22Rv1 (cell line): ENCODE measurements at regions not wholly inside any gene's neighbourhood (a gene's known extent, or its start where the extent isn't known, plus 50 kb on each side); places are given as distances from the start of the nearest gene placed in this dataset.

Experiments
- H3K27ac ChIP-seq: fragments of 450-650 bp; 2 replicates; pipeline ENCODE4 v1.5.1; 2017
- ZFX ChIP-seq: fragments of 450-650 bp; IDR thresholded peaks from 2 replicates; pipeline ENCODE4 v1.6.1; 2017; ENCODE audit warnings: antibody characterized with exemption, borderline replicate concordance
- TF ChIP-seq, protein P1 (sequence below): fragments of 450-650 bp; IDR thresholded peaks from 2 replicates; pipeline ENCODE4 v1.5.1; 2017; ENCODE audit warnings: mild to moderate bottlenecking

DNA sequence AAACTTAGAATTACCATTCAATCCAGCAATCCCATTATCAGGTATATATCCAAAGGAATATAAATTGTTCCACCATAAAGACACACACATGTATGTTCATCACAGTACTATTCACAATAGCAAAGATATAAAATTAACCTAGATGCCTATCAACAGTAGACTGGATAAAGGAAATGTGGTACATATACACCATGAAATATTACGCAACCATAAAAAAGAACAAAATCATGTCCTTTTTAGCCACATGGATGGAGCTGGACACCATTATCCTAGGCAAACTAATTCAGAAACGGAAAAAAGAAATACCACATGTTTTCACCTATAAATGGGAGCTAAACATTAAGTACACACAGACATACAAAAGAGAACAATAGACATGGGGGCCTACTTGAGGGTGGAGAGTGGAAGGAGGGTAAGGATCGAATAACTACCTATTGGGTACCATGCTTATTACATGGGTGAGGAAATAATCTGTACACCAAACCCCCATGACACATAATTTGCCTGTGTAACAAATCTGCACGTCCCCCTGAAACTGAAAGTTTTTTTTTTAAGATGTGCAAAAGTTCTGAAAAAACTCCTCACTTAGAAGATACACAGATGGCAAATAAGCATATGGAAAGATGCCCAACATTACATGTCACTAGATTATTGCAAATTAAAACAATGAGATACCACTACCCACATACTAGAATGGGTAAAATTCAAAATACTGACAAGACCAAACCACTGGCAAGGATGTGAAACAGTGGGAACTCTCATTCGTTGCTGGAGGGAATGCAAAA, 313.0 kb upstream of the CD180 start:
- TF ChIP-seq ZFX = no peak
- TF ChIP-seq, protein P1, sequence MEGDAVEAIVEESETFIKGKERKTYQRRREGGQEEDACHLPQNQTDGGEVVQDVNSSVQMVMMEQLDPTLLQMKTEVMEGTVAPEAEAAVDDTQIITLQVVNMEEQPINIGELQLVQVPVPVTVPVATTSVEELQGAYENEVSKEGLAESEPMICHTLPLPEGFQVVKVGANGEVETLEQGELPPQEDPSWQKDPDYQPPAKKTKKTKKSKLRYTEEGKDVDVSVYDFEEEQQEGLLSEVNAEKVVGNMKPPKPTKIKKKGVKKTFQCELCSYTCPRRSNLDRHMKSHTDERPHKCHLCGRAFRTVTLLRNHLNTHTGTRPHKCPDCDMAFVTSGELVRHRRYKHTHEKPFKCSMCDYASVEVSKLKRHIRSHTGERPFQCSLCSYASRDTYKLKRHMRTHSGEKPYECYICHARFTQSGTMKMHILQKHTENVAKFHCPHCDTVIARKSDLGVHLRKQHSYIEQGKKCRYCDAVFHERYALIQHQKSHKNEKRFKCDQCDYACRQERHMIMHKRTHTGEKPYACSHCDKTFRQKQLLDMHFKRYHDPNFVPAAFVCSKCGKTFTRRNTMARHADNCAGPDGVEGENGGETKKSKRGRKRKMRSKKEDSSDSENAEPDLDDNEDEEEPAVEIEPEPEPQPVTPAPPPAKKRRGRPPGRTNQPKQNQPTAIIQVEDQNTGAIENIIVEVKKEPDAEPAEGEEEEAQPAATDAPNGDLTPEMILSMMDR = no peak
- no peak overlapping the region for H3K27ac ChIP-seq

DNA sequence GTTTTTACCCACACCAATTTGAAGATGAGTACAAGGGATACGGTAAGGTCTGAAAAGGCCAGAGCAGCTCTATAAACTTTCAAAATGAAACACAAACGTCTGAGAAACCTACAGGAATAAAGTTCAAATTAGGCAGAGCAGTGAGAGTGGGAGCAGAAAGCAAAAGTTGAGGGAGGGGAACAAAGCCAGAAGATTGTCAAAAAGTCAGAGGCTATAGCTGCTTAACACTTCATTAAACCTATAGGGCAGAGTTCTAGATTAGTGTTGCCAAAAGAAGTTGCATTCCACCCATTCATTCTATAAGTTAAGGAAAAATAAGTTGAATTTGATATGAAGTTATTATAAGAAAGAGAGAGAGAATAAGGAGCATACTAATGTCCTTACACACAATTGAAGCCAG, 309.6 kb upstream of the CD180 start:
- H3K27ac ChIP-seq = no peak overlapping the region
- TF ChIP-seq, protein P1 = no peak
- TF ChIP-seq ZFX = no peak

DNA sequence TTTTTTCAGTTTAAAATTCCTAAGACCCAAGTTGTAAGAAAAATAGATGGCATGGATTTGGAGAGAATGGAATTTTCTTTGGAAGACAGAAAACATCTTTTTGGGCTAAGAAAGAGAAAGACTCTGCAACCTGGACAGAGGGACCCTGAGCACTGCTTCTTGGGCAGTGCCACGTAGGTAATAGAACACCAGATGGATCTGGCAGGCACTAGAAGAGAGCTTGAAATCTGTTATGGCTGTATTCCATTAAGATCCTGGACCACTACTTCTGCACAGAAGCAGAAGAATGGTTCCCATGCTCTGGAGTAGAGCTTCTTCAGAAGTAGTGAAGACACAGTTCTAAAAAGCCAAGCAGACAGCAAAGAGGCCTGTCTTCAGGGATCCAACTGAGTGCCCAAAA, 306.4 kb upstream of the CD180 start:
- H3K27ac ChIP-seq = no peak overlapping the region
- TF ChIP-seq ZFX = no peak
- TF ChIP-seq, protein P1 = no peak

DNA sequence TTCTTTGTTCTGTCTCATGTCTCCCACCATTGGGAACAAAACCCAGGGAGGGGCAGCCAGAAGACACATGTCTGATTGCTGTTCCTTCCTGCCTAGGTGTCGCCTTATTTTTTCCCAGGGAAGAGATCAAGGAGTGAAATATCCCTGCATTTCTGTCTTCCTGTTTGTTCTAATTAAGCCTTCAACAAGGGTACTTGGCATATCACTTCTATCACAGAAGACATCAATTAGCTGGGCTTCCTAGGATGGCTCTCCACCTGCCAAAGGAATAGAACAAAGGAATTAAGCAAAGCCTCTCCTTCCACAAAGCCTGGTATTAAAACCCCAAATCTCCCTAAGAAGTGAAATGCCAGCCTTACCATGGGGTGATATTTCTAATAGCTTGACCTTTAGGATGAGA, 299.5 kb upstream of the CD180 start:
- TF ChIP-seq, protein P1 = no peak
- no peak for TF ChIP-seq ZFX
- no peak overlapping the region for H3K27ac ChIP-seq

DNA sequence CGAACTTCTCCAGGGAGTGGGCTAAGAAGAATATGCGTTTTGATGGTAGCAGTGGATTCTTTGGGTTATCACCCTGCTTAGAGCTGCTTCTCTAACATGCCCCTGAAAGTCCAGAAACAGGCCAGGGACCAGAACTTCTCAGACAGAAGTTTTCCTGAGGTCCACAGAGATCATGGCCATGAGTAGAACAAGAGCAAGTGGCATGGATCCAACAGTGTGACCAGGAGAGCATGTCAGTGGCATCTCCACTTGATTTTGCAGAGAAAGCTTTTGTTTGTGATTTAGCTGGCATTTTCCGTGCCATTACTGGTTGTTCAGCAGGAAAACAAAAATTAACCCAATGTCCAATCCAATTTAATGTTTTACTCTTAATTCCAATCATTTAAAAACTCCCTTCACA, 298.5 kb upstream of the CD180 start:
- TF ChIP-seq, protein P1 = no peak
- no peak for TF ChIP-seq ZFX

DNA sequence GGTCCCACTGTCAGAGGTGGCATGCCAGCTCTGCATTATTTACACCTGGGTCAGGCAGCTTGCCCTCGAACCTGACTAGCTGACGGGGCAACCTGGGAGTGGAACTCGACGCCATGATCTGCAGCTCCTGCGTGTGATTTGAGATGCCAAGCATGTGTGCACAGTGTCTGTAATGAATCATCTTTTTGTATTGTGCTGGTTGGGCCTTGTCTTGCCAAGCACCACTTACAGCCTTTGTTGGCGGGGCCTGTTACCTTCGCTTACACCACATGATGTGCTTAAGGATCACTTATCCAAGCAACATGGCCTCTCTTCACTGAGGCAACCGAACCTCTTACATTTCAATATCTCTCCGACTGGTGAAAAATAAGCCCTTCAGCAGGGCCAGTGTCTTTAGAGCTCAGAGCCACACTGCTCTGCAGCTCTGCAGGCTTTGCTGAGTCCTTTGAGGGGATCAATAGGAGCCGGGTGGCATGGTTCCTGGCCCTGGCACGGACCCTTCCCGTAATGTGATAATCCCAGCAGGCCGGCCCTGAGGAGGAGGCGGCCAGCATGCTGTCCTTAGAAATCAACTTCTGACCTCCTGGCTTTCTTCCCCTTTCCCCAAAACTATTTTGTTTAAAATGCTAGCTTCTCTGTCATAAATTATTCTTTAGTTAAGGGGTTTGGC, 297.7 kb upstream of the CD180 start:
- no peak for TF ChIP-seq ZFX
- no peak overlapping the region for H3K27ac ChIP-seq

More for the DNA sequence above, 298.5 kb upstream of the CD180 start:
- no peak overlapping the region for H3K27ac ChIP-seq

DNA sequence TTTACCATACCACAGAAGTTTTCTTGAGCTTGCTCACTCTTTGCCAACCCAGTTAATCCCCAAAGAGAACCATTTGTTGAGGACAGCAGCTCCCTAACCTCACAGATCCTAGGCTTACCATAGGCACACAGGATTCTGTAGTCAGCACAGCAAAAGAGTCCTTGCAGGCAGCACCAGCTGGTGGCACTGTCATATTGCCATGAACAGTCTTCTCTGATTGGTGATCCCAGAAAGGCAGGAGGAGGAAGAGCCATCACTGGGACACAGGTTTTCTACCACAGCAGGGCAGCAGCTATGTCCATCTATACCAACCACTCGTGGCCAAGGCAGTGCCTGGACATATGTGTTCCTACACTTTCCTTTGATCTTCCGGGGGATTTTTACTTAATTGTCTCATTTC, 297.1 kb upstream of the CD180 start:
- no peak for TF ChIP-seq ZFX
- TF ChIP-seq, protein P1 = peak; percentile 63
- no peak overlapping the region for H3K27ac ChIP-seq
